ENCODE measurements at regions not wholly inside any gene's neighbourhood (a gene's known extent, or its start where the extent isn't known, plus 50 kb on each side); places are given as distances from the start of the nearest gene placed in this dataset.
A peak's percentile ranks its signal among the peaks of the same experiment; 100 is the strongest.

DNA sequence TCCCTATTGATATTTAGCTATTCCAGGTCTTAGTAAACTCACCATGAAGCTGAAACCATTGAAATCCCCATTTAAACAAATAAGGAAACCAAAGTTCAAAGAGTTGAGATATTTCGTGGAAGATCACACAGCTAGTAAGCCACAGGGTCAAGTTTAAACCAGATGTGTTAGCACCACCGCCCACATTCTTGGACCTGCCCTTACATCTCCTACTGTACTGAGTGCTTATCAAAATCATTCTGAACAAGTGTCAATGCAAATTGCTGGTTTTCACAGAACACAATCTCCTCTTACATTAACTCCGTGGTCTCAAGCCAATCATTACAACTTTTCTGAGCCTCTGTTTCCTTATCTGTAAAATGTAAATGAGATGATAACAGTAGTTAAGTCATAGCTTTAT lies 676.2 kb downstream of the CDH11 start:
- Histone ChIP-seq H3K9me3 (no peaks in the 10 kb centered on the region), H3K27me3 (no peaks in the 10 kb centered on the region), H3K36me3 (no peaks in the 10 kb centered on the region), H3K4me1 (no peaks in the 10 kb centered on the region), H3K4me3 (no peak overlapping the region), H3K27ac (no peak overlapping the region)
- DNase-seq = no peak
- no peak for FAIRE-seq
- ATAC-seq = peak in 1 of 4 donors; percentile 45
- 11 to 14% methylated on average over 3 of the region's 3 CpGs for WGBS, 2 donors
- TF ChIP-seq, protein P1, sequence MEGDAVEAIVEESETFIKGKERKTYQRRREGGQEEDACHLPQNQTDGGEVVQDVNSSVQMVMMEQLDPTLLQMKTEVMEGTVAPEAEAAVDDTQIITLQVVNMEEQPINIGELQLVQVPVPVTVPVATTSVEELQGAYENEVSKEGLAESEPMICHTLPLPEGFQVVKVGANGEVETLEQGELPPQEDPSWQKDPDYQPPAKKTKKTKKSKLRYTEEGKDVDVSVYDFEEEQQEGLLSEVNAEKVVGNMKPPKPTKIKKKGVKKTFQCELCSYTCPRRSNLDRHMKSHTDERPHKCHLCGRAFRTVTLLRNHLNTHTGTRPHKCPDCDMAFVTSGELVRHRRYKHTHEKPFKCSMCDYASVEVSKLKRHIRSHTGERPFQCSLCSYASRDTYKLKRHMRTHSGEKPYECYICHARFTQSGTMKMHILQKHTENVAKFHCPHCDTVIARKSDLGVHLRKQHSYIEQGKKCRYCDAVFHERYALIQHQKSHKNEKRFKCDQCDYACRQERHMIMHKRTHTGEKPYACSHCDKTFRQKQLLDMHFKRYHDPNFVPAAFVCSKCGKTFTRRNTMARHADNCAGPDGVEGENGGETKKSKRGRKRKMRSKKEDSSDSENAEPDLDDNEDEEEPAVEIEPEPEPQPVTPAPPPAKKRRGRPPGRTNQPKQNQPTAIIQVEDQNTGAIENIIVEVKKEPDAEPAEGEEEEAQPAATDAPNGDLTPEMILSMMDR (IDR thresholded peaks at IDR 0.05) = no peak
- intact Hi-C loops (cut with DNase I) = no loop called here

DNA sequence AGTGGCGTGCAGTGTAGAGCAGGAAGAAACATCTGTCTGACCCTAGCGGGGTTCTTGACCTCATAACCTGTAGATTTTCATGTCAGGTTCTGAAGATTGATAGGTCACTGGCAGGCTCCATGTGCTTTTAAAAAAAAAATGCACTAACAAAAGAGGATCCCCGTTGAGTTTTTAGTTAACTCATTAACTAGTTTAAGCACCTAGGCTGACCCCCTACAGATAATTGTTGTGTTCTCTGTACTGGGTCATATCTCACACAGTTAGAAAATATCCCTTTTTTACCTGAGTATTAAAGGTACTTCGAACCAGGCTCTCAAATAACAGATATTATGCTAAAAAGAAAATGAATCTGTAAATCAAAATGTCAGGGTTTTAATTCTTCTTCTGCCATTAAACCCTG lies 676.6 kb downstream of the CDH11 start:
- TF ChIP-seq, protein P1 (IDR thresholded peaks at IDR 0.05) = no peak
- intact Hi-C loops (cut with DNase I) = no loop called here
- DNase-seq = no peak
- no peak for FAIRE-seq
- Histone ChIP-seq H3K36me3 (no peaks in the 10 kb centered on the region), H3K27me3 (no peaks in the 10 kb centered on the region), H3K4me3 (no peak overlapping the region), H3K27ac (no peak overlapping the region), H3K9me3 (no peaks in the 10 kb centered on the region), H3K4me1 (no peaks in the 10 kb centered on the region)
- 35 to 36% methylated on average over 4 of the region's 4 CpGs for WGBS, 2 donors
- no peak for ATAC-seq

DNA sequence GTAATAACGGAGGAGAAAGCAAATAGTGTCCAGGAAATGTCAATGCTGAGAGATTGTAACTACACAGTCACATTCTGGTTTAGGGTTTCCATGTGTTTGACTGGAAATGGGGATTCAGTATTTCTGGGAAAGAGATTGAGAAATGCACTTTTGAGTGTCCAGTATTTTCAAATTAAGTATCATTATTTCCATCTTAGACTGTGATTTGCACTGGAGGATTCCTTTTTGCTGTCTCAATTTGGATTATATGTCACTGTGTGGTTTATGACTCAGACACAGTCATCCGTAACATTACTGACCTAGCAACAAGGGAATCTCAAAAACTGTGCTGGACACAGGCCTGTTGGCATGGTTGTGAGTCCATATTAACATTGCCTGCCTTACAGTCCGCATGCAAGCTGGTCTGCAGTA lies 681.4 kb downstream of the CDH11 start:
- no peaks in the 10 kb centered on the region for H3K27me3 ChIP-seq
- FAIRE-seq (no peak), DNase-seq (peak in 1 of 6 donors; percentile 9), ATAC-seq (peak in 3 of 4 donors; percentile 49 to 87 (median 64))
- H3K27ac ChIP-seq = no peak overlapping the region
- no peaks in the 10 kb centered on the region for H3K9me3 ChIP-seq
- H3K4me1 ChIP-seq = no peaks in the 10 kb centered on the region
- WGBS, 2 donors = 73 to 78% methylated on average over 3 of the region's 3 CpGs
- H3K4me3 ChIP-seq = no peak overlapping the region
- TF ChIP-seq, protein P1 (IDR thresholded peaks at IDR 0.05) = no peak
- intact Hi-C loops (cut with DNase I) = no loop called here
- H3K36me3 ChIP-seq = no peaks in the 10 kb centered on the region

DNA sequence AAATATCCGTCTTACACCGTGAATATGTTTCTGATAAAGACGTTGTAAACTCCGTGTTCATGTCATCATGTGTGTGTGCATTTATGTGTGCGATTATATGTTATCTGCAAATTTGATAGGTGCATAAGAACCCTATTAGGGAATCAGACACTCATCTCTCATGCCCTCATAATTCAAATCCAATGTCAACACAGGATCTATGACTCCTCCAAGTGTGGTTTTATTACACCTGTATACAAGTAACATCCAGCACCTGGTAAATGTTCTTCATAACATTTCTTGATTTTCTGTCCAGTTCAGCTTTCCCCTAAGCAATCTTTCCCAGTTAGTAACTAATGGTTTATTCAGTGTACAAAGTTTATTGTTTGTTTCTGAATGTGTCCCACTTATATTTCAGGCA lies 681.9 kb downstream of the CDH11 start:
- Histone ChIP-seq H3K27ac (no peak overlapping the region), H3K4me3 (no peak overlapping the region), H3K9me3 (no peaks in the 10 kb centered on the region), H3K27me3 (no peaks in the 10 kb centered on the region), H3K4me1 (no peaks in the 10 kb centered on the region), H3K36me3 (no peaks in the 10 kb centered on the region)
- DNase-seq (no peak), FAIRE-seq (no peak), ATAC-seq (peak in 1 of 4 donors; percentile 14)
- WGBS, 2 donors = 86 to 94% methylated on average over 5 of the region's 5 CpGs
- TF ChIP-seq, protein P1 (IDR thresholded peaks at IDR 0.05) = no peak
- intact Hi-C loops (cut with DNase I) = no loop called here

DNA sequence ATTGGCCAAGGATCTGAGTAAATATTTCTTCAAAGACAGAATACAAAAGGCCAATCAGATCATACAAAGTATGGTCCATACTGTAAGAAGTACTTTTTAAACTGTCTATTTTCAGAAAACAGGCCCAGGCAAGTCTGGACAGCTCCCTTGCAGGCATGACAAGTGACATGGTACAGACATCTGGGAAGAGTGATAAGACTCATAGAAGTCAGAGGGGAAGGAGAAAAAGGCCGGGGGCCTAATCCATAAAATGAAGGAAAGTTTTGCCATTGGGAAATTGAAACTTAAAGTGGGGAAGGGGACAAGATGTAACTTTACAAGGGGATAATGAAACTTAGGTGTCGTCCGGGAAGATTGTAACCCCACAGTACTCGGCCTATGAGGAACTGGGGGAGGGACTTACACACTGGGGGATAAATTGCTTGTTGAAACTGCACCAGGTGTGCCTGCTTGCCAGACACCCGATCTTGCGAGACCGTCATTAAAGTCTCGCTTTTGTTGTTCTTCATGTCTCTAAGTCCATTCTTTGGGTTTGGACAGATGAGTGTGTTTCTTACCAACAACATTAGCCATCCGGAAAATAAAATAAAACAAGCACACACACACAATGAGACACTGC lies 684.0 kb downstream of the CDH11 start:
- Histone ChIP-seq H3K27me3 (no peaks in the 10 kb centered on the region), H3K4me1 (no peaks in the 10 kb centered on the region), H3K4me3 (no peak overlapping the region), H3K9me3 (no peaks in the 10 kb centered on the region), H3K27ac (no peak overlapping the region), H3K36me3 (no peaks in the 10 kb centered on the region)
- TF ChIP-seq, protein P1 (IDR thresholded peaks at IDR 0.05) = no peak
- no peak for ATAC-seq
- FAIRE-seq = no peak
- intact Hi-C loops (cut with DNase I) = no loop called here
- 76 to 78% methylated on average over 9 of the region's 9 CpGs for WGBS, 2 donors
- DNase-seq = no peak

Data from pancreas (tissue), 10 donors.